MM.1S (cell line): ENCODE measurements at regions not wholly inside any gene's neighbourhood (a gene's known extent, or its start where the extent isn't known, plus 50 kb on each side); places are given as distances from the start of the nearest gene placed in this dataset.

Experiments
- EZH2phosphoT487 ChIP-seq: fragments of 300-600 bp; sonication (generic); IDR thresholded peaks from 2 replicates; pipeline ENCODE4 v1.6.1; 2018; ENCODE audit warnings: antibody characterized with exemption, low read length
- TF ChIP-seq, protein P1 (sequence below): fragments of 300-600 bp; sonication (generic); IDR thresholded peaks from 2 replicates; pipeline ENCODE4 v1.5.1; 2016; ENCODE audit warnings: antibody characterized with exemption, low read length, mixed read lengths

- TF ChIP-seq, protein P1, sequence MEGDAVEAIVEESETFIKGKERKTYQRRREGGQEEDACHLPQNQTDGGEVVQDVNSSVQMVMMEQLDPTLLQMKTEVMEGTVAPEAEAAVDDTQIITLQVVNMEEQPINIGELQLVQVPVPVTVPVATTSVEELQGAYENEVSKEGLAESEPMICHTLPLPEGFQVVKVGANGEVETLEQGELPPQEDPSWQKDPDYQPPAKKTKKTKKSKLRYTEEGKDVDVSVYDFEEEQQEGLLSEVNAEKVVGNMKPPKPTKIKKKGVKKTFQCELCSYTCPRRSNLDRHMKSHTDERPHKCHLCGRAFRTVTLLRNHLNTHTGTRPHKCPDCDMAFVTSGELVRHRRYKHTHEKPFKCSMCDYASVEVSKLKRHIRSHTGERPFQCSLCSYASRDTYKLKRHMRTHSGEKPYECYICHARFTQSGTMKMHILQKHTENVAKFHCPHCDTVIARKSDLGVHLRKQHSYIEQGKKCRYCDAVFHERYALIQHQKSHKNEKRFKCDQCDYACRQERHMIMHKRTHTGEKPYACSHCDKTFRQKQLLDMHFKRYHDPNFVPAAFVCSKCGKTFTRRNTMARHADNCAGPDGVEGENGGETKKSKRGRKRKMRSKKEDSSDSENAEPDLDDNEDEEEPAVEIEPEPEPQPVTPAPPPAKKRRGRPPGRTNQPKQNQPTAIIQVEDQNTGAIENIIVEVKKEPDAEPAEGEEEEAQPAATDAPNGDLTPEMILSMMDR = no peak
- no peak for TF ChIP-seq EZH2phosphoT487
Measured at GRCh38 chr16:79988089-79988488, 387.6 kb upstream of the MAF start.
